OCI-LY7 (cell line): ENCODE measurements at regions not wholly inside any gene's neighbourhood (a gene's known extent, or its start where the extent isn't known, plus 50 kb on each side); places are given as distances from the start of the nearest gene placed in this dataset.

ENCODE experiments used
- BruUV-seq: library from RNA; stranded (reverse); fragments of 400-500 nt; replicated peaks from 2 replicates; lab custom pipeline; 2021; lab: Mats Ljungman, UMichigan
- CTCF ChIA-PET: fragments of 300-600 bp; sonication (Branson Sonifier 250); formaldehyde crosslinking; loops from one replicate; lab custom pipeline; 2022; ENCODE audit warnings: antibody characterized with exemption; ENCODE audit not compliant: unreplicated experiment; lab: Charles Lee
- POLR2A ChIA-PET: fragments of 300-600 bp; sonication (Branson Sonifier 250); formaldehyde crosslinking; loops from one replicate; lab custom pipeline; 2022; ENCODE audit warnings: antibody characterized with exemption; lab: Charles Lee
- DNase-seq: peaks from one replicate; pipeline ENCODE4 v3.0.0-alpha.2; 2015; ENCODE audit warnings: low spot score
- H2AFZ ChIP-seq: fragments of 200-600 bp; sonication (generic), shearing (Covaris generic); 2 replicates; pipeline ENCODE4 v1.6.1; 2014; ENCODE audit warnings: mild to moderate bottlenecking, antibody characterized with exemption, low read length, moderate library complexity
- H3K27ac ChIP-seq: fragments of 200-600 bp; sonication (generic); 2 replicates; pipeline ENCODE4 v1.5.1; 2014; ENCODE audit warnings: mixed run types, low read depth, mild to moderate bottlenecking, moderate library complexity, low read length, inconsistent platforms; ENCODE audit not compliant: poor library complexity, severe bottlenecking
- H3K36me3 ChIP-seq: fragments of 200-600 bp; sonication (generic); 2 replicates; pipeline ENCODE4 v1.6.1; 2014; ENCODE audit warnings: mild to moderate bottlenecking, antibody characterized with exemption, low read length, moderate library complexity, mixed read lengths; ENCODE audit not compliant: insufficient read depth
- H3K4me1 ChIP-seq: fragments of 200-600 bp; sonication (generic); 2 replicates; pipeline ENCODE4 v1.5.1; 2014; ENCODE audit warnings: mild to moderate bottlenecking, low read length; ENCODE audit not compliant: insufficient read depth, poor library complexity, severe bottlenecking
- H3K4me2 ChIP-seq: fragments of 200-600 bp; sonication (generic); 2 replicates; pipeline ENCODE4 v1.6.1; 2014; ENCODE audit warnings: mild to moderate bottlenecking, low read length
- H3K4me3 ChIP-seq: fragments of 200-600 bp; sonication (generic); 2 replicates; pipeline ENCODE4 v1.5.1; 2014; ENCODE audit warnings: mild to moderate bottlenecking, low read depth, low read length; ENCODE audit not compliant: poor library complexity, severe bottlenecking
- H3K79me2 ChIP-seq: fragments of 200-600 bp; sonication (generic); 2 replicates; pipeline ENCODE4 v1.6.1; 2016; ENCODE audit warnings: low read depth, mild to moderate bottlenecking, low read length, moderate library complexity, mixed read lengths; ENCODE audit not compliant: insufficient read depth
- H3K9me2 ChIP-seq: fragments of 200-600 bp; sonication (generic); 2 replicates; pipeline ENCODE4 v1.6.1; 2016; ENCODE audit warnings: mild to moderate bottlenecking, low read length, mixed read lengths; ENCODE audit not compliant: insufficient read depth
- H3K9me3 ChIP-seq: fragments of 200-600 bp; sonication (generic); 2 replicates; pipeline ENCODE4 v1.6.1; 2014; ENCODE audit warnings: mild to moderate bottlenecking, mixed run types, low read length, mixed read lengths
- H4K20me1 ChIP-seq: fragments of 200-600 bp; sonication (generic); 2 replicates; pipeline ENCODE4 v1.6.1; 2014; ENCODE audit warnings: mild to moderate bottlenecking, antibody characterized with exemption, low read length, moderate library complexity, mixed read lengths; ENCODE audit not compliant: insufficient read depth
- CTCF ChIP-seq: fragments of 200-600 bp; sonication (generic); conservative IDR thresholded peaks from 2 replicates; pipeline ENCODE4 v1.5.1; 2014; ENCODE audit warnings: mild to moderate bottlenecking, antibody characterized with exemption, low read length, moderate library complexity, mixed read lengths
- EZH2phosphoT487 ChIP-seq: fragments of 200-600 bp; sonication (generic); IDR thresholded peaks from 2 replicates; pipeline ENCODE4 v1.6.1; 2018; ENCODE audit warnings: low read depth, borderline replicate concordance, mild to moderate bottlenecking, mixed run types, antibody characterized with exemption, low read length, moderate library complexity, mixed read lengths
- intact Hi-C: fragments of 100-400 bp; cut with micrococcal nuclease; formaldehyde crosslinking; loops from one replicate; pipeline ENCODE4 v1.10.0; 2022; ENCODE audit not compliant: unreplicated experiment

- Histone ChIP-seq H3K4me1 (no peaks in the 10 kb centered on the region), H2AFZ (no peak overlapping the region), H3K9me3 (no peaks in the 10 kb centered on the region), H4K20me1 (no peaks in the 10 kb centered on the region), H3K9me2 (no peaks in the 10 kb centered on the region), H3K79me2 (no peaks in the 10 kb centered on the region), H3K27ac (no peak overlapping the region), H3K4me3 (no peak overlapping the region), H3K4me2 (no peak overlapping the region), H3K36me3 (no peaks in the 10 kb centered on the region)
- CTCF ChIA-PET: no interaction called here
- no peak for DNase-seq
- no TSS peak for BruUV-seq
- no peak for TF ChIP-seq CTCF
- TF ChIP-seq EZH2phosphoT487: no peak
- POLR2A ChIA-PET: interaction anchor here (1.1 kb wide), 1 partner anchor 47 kb away, joined by 3 read pairs; no protein-coding TSS in a partner anchor
- intact Hi-C loops: no loop called here
These were observed 117.9 kb upstream of the AGR3 start for GRCh38 chr7:16999541-17000267.

- POLR2A ChIA-PET: no interaction called here
These were observed 123.5 kb upstream of the AGR3 start for GRCh38 chr7:17005271-17005670.

More at GRCh38 chr7:17005271-17005670, 123.5 kb upstream of the AGR3 start:
- H3K4me3 ChIP-seq: no peak overlapping the region
- no peak overlapping the region for H3K27ac ChIP-seq
- H3K9me2 ChIP-seq: no peaks in the 10 kb centered on the region
- CTCF ChIA-PET: no interaction called here
- TF ChIP-seq CTCF: no peak
- TF ChIP-seq EZH2phosphoT487: no peak
- H3K9me3 ChIP-seq: no peaks in the 10 kb centered on the region
- H2AFZ ChIP-seq: no peak overlapping the region
- H3K4me1 ChIP-seq: no peaks in the 10 kb centered on the region
- H3K36me3 ChIP-seq: no peaks in the 10 kb centered on the region
- DNase-seq: no peak
- intact Hi-C loops: no loop called here
- no TSS peak for BruUV-seq
- H4K20me1 ChIP-seq: no peaks in the 10 kb centered on the region
- H3K4me2 ChIP-seq: no peak overlapping the region
- no peaks in the 10 kb centered on the region for H3K79me2 ChIP-seq
